ENCODE measurements at regions not wholly inside any gene's neighbourhood (a gene's known extent, or its start where the extent isn't known, plus 50 kb on each side); places are given as distances from the start of the nearest gene placed in this dataset.

DNA sequence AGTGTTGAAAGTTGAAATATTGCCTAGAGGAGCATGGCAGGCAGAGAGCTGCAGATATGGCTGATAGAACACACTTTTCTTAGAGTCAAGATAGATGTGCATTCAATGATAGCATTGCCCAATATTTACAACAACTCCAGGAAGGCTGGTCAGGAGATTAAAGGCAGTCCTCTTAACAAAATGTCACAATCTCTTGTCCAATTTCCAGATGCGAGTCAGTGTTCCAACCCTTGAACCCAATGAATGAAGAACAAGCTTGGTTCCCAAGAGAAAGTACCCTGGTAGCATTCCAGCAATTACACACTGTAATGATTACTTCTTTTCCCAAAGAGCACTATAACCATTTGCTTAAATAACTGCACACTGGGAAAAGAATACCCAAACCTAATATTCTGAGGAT, 839.4 kb upstream of the VRK2 start:
- H3K9me2 ChIP-seq (replicated peaks; ENCODE audit: low read depth, low read length) = no peaks in the 10 kb centered on the region
- no peak overlapping the region for H2AFZ ChIP-seq (ENCODE audit: low read length)
- H3K9ac ChIP-seq (ENCODE audit: low read depth, low read length, poor library complexity, severe bottlenecking) = no peak overlapping the region
- H3K27me3 ChIP-seq (ENCODE audit: insufficient read depth, low read length, poor library complexity, severe bottlenecking) = no peaks in the 10 kb centered on the region
- H3K4me2 ChIP-seq (ENCODE audit: low read depth, low read length, poor library complexity, severe bottlenecking) = no peak overlapping the region
- H3K4me1 ChIP-seq (ENCODE audit: insufficient read depth, low read length, poor library complexity, severe bottlenecking) = no peaks in the 10 kb centered on the region
- no peaks in the 10 kb centered on the region for H3K79me2 ChIP-seq (ENCODE audit: insufficient read depth, low read length)
- H3K36me3 ChIP-seq (ENCODE audit: insufficient read depth, low read length) = no peaks in the 10 kb centered on the region
- TF ChIP-seq, protein P1, sequence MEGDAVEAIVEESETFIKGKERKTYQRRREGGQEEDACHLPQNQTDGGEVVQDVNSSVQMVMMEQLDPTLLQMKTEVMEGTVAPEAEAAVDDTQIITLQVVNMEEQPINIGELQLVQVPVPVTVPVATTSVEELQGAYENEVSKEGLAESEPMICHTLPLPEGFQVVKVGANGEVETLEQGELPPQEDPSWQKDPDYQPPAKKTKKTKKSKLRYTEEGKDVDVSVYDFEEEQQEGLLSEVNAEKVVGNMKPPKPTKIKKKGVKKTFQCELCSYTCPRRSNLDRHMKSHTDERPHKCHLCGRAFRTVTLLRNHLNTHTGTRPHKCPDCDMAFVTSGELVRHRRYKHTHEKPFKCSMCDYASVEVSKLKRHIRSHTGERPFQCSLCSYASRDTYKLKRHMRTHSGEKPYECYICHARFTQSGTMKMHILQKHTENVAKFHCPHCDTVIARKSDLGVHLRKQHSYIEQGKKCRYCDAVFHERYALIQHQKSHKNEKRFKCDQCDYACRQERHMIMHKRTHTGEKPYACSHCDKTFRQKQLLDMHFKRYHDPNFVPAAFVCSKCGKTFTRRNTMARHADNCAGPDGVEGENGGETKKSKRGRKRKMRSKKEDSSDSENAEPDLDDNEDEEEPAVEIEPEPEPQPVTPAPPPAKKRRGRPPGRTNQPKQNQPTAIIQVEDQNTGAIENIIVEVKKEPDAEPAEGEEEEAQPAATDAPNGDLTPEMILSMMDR (conservative IDR thresholded peaks at IDR 0.05; ENCODE audit: low read length) = no peak
- no peak for TF ChIP-seq EZH2phosphoT487 (IDR thresholded peaks at IDR 0.05; ENCODE audit: borderline replicate concordance)
- H4K20me1 ChIP-seq (ENCODE audit: insufficient read depth, low read length, poor library complexity, severe bottlenecking) = no peaks in the 10 kb centered on the region
- no peaks in the 10 kb centered on the region for H3K9me3 ChIP-seq (ENCODE audit: insufficient read depth, low read depth, low read length)
- no peaks in the 10 kb centered on the region for H3F3A ChIP-seq (ENCODE audit: low read depth)
- H3K4me3 ChIP-seq (ENCODE audit: low read length, poor library complexity, severe bottlenecking) = no peak overlapping the region

DNA sequence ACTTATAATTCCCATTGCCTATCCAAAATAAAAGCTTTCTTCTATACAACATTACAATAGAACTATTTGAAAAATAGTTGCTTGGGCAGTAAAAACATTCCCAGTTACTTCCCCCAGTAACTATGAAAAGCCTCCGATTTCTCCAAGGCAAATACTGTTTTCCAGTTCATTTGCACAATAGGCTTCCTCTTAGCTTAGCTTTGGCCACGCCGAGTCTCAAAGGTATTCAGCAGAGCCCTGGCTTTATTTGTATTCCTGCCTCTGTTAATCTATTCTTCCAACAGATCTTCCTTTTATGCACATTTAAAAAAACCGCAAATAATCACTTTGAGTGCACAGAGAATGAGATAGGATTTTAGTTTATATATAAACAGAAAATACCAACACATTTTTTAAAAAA, 836.8 kb upstream of the VRK2 start:
- H3K27me3 ChIP-seq (ENCODE audit: insufficient read depth, low read length, poor library complexity, severe bottlenecking) = no peaks in the 10 kb centered on the region
- H3K9me2 ChIP-seq (replicated peaks; ENCODE audit: low read depth, low read length) = no peaks in the 10 kb centered on the region
- no peaks in the 10 kb centered on the region for H3F3A ChIP-seq (ENCODE audit: low read depth)
- no peaks in the 10 kb centered on the region for H3K36me3 ChIP-seq (ENCODE audit: insufficient read depth, low read length)
- no peak overlapping the region for H2AFZ ChIP-seq (ENCODE audit: low read length)
- no peak overlapping the region for H3K9ac ChIP-seq (ENCODE audit: low read depth, low read length, poor library complexity, severe bottlenecking)
- no peak overlapping the region for H3K4me2 ChIP-seq (ENCODE audit: low read depth, low read length, poor library complexity, severe bottlenecking)
- H3K4me1 ChIP-seq (ENCODE audit: insufficient read depth, low read length, poor library complexity, severe bottlenecking) = no peaks in the 10 kb centered on the region
- no peaks in the 10 kb centered on the region for H3K9me3 ChIP-seq (ENCODE audit: insufficient read depth, low read depth, low read length)
- no peaks in the 10 kb centered on the region for H4K20me1 ChIP-seq (ENCODE audit: insufficient read depth, low read length, poor library complexity, severe bottlenecking)
- no peaks in the 10 kb centered on the region for H3K79me2 ChIP-seq (ENCODE audit: insufficient read depth, low read length)
- TF ChIP-seq EZH2phosphoT487 (IDR thresholded peaks at IDR 0.05; ENCODE audit: borderline replicate concordance) = no peak
- TF ChIP-seq, protein P1 (conservative IDR thresholded peaks at IDR 0.05; ENCODE audit: low read length) = no peak
- no peak overlapping the region for H3K4me3 ChIP-seq (ENCODE audit: low read length, poor library complexity, severe bottlenecking)

DNA sequence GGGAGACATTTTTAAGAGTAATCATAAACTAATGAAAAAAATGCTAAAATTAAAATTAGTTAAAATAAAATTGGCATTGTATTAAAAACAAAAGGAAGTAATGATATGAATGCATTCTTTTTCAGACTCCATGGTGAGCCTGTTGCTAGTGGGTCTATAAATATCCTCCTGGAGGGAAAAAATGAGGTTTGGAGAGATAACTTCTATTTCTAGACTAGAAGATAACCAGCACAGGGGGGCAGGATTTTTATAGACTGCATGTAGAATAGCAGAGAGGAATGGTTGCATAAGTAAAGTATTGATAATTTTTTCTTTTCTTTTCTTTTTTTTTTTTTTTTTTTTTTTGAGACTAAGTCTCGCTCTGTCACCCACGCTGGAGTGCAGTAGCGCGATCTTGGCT, 835.8 kb upstream of the VRK2 start:
- Histone ChIP-seq H3K4me3 (ENCODE audit: low read length, poor library complexity, severe bottlenecking) (no peak overlapping the region), H3K9me3 (ENCODE audit: insufficient read depth, low read depth, low read length) (no peaks in the 10 kb centered on the region), H3K36me3 (ENCODE audit: insufficient read depth, low read length) (no peaks in the 10 kb centered on the region), H3F3A (ENCODE audit: low read depth) (no peaks in the 10 kb centered on the region), H3K9ac (ENCODE audit: low read depth, low read length, poor library complexity, severe bottlenecking) (no peak overlapping the region), H2AFZ (ENCODE audit: low read length) (no peak overlapping the region), H3K27me3 (ENCODE audit: insufficient read depth, low read length, poor library complexity, severe bottlenecking) (no peaks in the 10 kb centered on the region), H4K20me1 (ENCODE audit: insufficient read depth, low read length, poor library complexity, severe bottlenecking) (no peaks in the 10 kb centered on the region), H3K4me1 (ENCODE audit: insufficient read depth, low read length, poor library complexity, severe bottlenecking) (no peaks in the 10 kb centered on the region), H3K9me2 (replicated peaks; ENCODE audit: low read depth, low read length) (no peaks in the 10 kb centered on the region), H3K4me2 (ENCODE audit: low read depth, low read length, poor library complexity, severe bottlenecking) (no peak overlapping the region), H3K79me2 (ENCODE audit: insufficient read depth, low read length) (no peaks in the 10 kb centered on the region)
- TF ChIP-seq EZH2phosphoT487 (IDR thresholded peaks at IDR 0.05; ENCODE audit: borderline replicate concordance) = no peak
- TF ChIP-seq, protein P1 (conservative IDR thresholded peaks at IDR 0.05; ENCODE audit: low read length) = no peak
